Activated T-cell treated with anti-CD3 and anti-CD28 coated beads for 24 hours (primary cell): ENCODE measurements at regions not wholly inside any gene's neighbourhood (a gene's known extent, or its start where the extent isn't known, plus 50 kb on each side); places are given as distances from the start of the nearest gene placed in this dataset.

ENCODE experiments used
- DNase-seq: peaks from one replicate; pipeline ENCODE4 v3.0.0-alpha.2; 2020; ENCODE audit warnings: low read depth

DNA sequence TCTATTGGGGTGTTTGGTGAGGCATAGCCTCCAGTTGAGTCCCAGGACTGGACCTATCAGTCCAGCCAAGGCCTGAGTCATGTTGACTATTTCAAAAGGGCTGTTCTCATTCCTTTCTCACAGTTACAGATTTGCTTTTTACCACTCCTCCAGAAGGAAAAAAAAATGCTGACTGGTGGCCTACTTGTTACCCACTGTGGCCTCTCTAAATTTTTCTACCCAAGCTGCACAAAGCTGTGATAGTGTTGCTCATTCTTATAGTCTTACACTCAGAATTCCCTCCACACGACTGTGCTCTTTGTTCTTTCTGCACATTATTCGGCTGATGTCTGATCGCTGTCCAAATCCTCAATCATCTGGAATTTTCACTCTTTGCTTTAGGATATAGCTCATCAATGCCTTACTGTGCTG is 1142.2 kb downstream of the IGSF11 start:
- DNase-seq: no peak

DNA sequence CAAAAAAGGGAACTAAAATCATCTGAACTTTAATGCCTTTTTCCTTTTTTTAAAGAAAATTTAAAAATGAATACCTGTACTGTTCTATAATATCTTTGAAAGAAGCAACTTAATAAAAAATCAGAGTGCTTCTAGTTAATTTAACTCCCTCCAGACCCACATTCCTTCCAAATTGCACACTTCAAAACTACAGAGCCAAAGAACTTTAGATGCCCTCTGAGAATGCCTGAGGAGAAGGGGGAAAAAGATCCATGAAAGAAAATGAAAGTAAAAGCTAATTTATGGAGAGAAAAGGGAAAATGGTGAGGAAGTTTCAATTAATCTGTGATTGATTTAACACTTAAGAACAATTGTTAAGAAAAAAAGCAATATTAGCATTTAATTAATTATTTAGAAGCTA is 1141.6 kb downstream of the IGSF11 start:
- no peak for DNase-seq

DNA sequence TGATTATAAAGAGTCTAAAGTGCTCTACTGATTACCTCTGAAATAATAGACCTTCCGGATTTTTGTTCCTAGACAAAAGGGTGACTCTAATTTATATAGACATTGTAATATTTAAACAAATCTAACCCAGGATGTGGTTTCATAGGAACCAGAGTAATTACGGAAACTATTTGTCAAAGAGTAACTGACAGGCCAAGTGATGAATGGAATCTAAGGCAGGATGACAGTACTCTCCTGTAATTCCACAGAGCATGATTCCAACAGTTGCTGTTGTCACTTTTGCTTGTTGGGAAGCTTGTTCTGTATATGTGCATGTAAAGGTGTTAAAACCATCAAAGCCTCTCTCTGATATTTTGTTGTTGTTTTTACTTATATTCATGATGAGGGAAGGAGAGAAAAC is 1141.0 kb downstream of the IGSF11 start:
- no peak for DNase-seq

DNA sequence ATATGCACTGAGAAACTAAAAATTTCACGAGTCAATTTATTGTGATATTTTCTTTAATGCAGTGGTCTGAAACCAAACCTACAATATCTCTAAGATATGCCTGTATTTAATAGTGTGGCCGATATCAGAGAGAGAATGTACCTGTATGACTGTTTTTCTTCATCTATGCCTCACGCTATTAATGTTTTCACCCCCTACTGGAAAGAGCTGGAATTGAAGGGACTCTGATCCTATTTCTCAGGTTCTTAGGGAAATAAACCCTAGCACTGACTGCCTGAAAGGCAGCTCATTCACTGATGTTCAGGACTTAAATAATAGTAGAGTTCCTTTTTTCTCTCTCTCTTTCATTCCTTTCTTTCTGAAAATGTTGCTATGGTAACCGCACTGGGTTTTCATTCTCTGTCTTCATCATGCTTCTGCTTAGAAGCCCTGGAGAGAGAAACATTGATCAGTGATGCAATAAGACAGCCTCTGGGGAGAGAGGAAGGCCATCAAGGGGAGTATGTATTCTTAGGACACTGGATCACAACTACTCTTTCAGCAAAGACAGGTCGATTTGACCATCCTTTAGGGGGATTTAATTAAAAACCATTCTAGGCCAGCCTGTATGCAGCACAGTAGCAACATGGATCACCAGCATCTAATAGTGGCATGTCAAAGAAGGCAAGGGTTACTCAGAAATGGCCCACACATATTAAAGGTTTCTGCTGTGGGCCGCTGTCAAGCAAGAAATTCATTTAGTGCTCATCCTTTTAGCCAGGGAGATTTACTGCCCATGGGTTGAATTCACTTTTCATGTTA is 1135.7 kb downstream of the IGSF11 start:
- no peak for DNase-seq

DNA sequence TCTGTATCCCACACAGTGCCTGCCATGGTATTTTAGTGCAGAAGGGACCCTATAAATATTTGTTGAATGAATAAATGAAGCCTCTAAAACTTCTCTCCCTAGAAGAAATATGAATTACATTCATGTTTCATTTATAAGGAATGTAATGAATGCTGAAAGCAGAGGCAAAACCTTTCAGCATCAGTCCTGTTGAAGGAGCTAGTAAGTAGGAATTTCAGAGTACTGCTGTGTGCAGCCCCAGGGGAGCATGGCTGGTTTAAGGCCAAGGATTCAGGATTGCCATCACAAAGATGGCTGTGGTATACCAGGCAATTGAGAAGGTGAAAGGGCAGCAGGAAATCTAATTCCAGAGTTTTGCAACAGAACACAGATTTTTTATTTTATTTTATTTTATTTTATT is 1131.4 kb downstream of the IGSF11 start:
- DNase-seq: no peak

DNA sequence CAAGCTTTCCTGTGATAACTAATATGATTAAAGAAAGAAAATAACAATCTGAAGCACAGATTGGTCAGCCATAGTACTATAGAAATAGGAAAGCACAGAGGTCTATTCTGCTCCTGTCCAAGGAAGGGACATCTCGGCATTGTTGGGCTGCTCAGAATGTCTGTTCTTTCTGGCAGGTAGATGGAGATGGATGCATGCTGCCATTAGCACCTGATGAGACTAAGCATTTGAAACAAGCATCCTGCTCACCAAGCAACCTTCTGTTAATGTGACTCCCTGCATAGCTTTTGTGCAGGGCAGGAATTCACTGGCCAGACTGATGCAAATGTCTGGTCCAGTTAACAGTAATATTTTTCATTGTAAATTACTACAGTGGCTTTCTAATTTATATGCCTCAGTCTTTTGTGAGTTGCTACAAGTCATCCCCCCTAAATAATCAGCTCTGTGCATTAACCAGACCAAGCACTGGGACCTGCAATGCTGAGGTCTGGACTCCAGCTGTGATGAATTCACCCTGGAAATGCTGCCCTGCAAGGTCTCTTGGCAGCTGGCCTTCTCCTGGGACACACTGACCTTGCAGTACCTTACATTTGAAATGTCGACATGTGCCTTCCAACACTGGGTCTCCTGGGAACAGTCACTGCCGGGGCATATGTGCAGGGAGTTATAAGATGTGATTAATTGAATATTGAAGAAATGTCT is 1123.7 kb downstream of the IGSF11 start:
- no peak for DNase-seq

DNA sequence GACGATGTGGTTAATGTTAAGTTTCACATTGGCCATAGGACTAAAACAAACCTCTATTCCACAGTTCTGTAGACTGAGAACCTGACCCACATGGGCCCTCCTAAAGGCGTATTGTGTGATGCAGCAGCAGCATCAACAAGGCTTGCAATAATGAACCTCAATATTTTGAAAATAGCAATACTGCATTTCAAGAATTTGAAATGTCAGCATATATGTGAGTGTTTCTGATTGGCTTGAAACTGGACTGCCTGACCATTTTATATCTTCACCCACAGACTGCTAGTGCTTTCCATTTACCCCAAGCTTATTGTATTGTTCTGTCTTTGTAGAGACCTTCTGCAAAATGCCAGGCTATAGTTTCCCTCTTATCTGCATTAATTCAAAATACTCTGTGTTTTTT is 1122.3 kb downstream of the IGSF11 start:
- no peak for DNase-seq

DNA sequence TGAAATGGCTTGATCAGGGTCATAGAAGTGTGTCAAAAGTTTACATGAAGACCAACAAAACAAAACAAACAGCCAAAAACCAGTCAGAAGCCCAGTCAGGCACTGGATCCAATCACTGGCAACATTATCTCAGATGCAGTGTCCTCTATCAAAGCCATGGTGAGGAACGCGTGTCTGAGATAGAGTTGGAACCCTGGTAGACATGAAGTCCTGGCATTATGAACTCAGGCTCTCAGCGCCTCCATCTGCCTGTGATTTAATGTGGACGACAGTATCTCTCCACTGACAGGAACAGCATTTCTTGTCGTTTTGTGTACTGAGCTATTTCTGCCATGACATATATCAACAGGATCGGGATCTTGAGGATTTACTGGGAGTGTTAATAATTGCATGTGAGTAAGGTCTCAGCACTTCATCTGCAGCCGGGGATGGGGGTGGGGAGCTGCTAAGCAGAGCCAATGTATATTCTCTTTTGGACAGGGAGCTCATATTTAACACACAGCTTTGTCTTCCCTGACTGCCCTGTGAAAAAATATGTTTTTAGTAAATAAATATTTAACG is 1120.0 kb downstream of the IGSF11 start:
- DNase-seq: no peak

DNA sequence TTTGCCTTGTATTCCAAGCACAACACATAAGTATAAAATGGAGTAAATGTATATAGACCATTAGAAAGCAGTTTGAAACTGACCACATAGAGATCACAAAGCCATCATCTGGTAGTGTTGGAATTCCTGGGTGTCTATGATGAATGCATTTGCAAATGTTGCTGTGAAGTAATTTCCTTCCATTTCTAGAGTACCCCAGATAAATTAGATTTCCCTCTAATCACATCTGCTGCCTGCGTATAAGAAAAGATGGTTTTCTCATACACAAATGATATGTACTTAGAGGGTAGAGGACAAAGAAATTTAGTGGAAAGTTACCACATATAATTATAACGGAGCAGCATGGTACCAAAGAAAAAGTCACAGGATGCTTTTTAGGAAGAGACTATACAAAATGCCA is 1117.8 kb downstream of the IGSF11 start:
- no peak for DNase-seq

DNA sequence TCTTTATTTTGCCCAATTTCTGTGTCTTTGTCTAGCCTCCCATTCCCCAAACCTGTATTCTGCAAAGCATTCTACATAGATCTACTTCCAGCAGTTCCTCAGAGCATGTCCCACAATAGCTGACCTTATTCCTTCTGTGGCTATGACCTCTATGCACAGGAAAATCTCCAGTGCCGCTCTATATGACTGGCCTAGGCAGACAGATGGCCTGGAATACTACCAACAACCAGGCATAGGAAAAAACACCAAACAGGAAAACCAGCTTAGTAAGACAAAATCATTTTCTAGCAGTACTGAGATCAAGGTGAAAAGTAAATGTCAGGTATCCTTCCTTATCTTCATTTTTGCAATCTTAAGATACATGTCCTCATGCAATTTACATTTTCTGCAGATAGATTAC is 1115.0 kb downstream of the IGSF11 start:
- no peak for DNase-seq

DNA sequence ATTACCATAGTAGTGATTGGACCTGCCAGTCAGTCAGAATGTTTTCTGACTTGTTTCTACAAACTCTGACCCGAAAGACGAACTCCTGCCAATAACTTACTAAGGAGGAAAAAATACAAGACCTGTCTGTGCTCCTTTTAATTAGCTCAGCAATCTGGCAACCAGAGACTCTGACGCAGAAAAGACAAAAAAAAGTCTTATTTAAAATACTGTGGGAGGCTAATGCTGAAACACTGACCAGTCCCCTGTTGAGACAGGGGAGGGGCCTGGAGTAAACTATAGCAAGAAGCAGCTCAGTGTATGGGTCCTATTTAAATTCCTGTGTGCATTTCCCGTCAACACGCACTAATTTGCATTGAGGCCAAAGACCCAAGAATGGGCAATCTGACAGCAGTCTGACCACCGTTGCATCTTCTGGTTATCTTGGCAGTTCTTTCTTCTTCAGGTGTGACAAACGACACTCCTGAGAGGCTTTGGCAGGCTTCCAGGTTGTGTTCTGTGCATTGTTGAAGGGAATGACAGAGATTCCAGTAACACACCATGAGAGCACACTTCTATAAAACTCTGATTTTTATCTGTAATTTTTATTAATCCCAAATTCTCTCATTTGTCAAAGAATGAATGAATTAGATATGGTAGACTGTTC is 1114.3 kb downstream of the IGSF11 start:
- DNase-seq: no peak

DNA sequence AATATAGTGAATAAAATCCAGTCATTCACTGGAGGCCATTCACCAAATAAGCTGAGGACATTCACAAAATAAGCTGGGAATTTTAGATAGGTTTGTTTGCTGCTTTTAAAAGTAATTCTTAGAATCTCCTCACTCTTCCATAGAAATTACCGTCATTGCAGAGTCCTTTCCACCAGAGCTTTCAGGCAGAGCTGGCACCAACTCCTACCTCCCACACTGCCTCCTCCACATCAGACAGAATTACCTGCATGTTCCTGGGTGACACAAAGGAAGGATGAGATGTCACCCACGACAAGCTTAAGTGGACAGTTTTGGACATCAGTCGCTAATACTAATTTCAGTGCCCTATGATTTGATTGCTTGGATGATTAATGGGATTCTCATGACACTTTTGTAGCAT is 1113.2 kb downstream of the IGSF11 start:
- DNase-seq: no peak

DNA sequence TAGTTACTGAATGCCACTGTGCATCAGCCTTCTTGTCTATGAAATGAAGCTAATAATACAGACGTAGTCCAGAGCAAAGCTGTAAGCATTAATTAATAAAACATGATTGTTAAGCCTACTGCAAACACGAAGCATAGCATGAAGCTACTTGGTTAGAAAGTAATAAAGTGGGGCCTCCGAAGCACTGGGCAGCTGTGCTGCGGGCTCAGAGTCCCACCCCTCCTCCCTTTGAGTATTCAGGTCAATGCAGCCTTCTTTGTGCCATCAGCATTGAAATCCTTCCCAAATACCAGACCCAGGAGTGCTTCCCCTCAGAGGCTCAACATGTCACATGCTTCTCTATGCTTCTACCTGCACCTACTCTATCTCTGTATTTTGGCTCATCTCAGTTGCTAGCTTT is 1112.6 kb downstream of the IGSF11 start:
- no peak for DNase-seq

DNA sequence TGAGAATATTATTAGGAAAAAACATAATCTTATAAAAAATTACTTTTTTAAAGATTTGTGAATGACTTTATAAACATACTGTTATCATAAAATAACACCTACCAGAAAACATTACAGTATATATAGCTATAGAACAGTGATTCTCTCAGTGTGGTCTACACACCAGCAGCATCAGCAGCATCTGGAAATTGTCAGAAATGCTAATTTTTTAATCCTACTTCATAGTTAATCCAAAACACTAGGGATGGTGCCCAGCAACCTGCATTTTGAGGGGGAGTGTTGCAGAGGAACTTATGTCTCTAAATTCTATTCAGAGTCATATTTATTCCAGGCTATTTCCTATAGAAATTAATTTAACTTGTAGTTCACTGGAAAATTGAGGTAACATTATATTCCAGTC is 1107.8 kb downstream of the IGSF11 start:
- no peak for DNase-seq

DNA sequence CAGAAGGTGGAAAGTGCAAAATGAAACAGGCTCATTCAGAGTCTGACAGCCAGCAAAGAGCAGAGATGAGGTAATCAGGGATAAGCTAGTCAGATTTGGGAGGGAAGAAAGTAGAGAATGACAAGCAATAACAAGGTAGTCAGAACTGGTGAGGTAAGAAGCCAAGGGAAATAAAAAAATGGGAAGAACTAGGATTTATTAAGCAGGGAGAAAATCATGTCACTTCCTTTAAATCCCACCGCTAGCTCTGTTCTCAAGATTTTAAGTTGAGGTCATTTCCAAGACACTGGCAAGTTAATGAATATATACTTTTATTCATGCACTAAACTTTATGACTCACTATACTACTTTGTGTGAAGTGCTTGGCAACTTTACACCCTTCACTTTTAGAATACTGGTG is 1106.8 kb downstream of the IGSF11 start:
- no peak for DNase-seq

DNA sequence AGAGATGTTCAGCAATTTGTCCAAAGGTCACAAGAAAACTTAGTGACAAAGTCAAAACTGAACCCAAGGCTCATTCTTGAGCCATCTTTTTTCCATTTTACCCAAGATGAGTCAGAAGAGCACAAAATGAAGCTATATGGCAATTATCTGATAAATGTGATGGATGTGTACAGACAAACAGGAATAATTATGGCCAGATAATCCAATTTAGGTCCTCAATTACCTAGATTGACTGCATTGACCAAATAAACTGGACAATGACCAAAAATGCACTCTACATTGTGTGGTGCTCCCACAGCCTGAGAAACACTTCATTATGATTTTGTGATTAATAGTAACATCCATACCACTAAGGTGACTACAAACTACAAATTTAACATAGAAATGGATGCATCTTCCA is 1105.8 kb downstream of the IGSF11 start:
- DNase-seq: no peak

DNA sequence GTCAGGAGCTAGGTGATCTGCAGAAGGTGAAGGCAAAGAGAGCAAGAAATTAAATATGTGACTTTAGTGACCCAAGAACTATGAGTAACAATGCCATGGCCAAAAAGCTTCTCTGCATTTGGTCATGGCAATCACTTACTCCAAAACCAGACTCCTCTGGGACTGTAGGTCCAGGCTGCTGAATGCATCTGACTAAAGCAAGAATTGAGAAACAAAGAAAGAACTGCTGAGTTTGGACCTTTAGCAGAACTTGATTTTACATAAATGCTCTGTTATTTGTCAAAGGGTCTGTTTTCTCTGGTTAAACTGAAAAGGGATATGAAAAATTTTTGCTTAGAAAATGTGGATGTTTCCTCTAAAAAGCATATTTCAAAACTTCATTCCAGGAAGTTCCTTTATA is 1102.2 kb downstream of the IGSF11 start:
- DNase-seq: no peak

DNA sequence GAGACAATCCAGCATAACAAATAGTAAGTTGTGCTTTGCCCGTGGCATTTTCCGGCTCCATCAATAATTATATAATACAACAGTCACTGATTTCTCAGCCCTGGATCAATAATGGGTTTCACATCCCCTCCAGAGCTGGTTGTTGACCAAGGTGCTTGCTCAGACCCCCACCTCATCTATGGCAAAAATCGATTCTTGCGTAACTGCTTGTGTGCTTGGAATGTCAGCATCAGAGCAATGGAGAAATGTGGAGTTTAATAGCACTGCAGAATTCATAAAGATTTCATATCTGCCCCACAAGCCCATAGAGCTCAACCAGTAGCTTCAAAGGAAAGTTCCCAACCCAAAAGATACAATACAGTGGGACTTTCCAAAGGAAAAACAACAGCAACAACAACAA is 1098.5 kb downstream of the IGSF11 start:
- DNase-seq: no peak

DNA sequence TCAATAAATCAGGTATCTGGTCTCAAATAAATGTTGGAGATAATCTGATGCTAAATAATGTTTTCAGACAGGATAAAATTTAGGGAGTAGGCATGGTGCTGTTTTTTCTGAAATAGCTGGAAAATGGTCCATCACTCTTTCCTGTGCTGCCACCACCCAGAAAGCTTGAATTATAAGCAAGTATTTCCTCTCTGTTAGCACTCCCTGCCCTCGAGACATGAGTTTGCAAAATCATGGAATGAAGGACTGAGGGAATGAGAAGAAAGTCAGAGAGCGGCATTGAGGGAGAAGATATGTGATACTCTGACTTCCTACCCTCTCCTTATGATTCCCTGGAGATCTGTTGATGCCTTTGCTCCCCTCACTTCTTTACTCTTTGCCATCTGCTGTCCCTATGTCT is 1095.7 kb downstream of the IGSF11 start:
- DNase-seq: no peak

DNA sequence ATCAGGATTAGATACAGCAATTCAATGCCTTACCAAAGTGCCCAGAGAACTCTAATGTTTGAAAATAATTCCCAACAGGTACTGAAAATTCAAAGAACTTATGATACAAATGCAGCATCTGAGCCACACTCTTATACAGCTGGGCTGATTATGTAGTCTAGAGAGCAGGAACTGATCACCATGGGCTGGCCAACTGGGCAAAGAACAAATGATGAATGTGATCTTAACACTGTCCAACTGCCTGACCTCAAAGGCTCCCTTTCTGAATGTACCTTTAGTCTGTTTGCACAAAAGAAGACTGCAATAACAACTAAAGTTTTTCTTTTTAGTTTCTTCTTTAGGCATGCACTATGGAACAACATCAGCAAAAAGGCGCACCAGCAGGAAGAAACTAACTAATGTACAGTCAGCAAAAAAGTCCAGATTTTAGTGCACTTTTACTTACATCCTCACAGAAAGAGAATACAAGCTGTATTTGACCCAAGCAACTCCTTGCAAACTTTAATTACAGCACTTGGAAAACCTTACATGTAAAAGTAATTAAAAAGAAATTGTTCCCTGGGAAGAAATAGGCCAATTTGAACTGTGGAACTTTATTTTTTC is 1095.1 kb downstream of the IGSF11 start:
- DNase-seq: no peak

DNA sequence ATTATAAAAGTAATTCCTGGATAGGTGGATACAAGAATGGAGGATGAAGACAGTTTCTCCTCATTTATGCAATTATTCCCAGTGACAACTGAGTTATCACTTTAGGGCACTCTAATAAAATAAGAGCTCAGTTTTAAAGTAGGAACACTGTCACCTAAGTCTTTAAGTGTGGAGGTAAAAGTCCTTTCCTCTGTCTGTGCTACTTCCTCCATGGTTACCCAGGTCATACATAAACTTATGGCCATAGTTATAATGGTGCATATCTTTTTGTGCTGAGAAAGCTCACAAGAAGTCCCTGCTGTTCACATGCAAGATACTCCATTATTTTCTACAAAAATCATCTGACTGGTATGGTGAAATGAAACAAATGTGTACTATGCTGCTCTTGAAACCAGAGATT is 1093.6 kb downstream of the IGSF11 start:
- DNase-seq: no peak

DNA sequence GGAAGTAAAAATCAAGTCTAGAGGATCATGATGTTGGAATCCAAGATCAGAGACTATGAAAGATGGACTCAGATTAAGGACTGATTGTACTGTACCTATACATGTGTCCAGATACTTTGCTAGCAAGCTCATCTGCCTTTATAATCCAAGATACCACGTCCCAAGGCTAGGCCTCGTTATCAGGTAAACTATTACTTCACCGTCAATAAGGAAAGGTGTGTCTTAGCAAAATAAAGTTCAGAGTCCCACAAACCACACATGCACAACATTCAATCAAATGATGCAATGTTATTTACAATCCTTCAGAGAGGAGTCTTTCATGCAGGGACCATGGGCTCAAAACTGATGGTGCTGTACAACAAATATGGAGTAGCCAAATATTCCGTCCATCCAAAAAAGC is 1092.9 kb downstream of the IGSF11 start:
- DNase-seq: no peak

DNA sequence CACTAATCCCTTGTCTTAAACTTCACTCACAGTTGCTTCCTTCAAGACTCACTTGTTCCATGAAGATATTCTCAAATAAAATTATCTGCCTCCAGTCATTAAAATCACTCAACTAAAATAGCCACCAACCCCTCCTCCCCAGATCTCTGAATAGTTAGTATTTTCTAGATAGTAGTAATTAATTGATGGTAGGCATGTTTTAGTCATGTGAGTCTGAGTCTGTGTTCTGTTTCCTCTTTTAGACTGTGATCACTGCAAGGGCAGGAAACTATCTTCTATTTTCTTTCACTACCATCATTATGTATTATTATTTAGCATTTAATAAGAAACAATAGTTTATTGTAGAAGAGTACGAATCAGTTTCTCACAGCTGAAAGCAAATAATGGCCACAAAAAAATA is 1080.5 kb downstream of the IGSF11 start:
- no peak for DNase-seq
